ENCODE measurements at regions not wholly inside any gene's neighbourhood (a gene's known extent, or its start where the extent isn't known, plus 50 kb on each side); places are given as distances from the start of the nearest gene placed in this dataset.
A peak's percentile ranks its signal among the peaks of the same experiment; 100 is the strongest.

- Histone ChIP-seq H3K18ac (ENCODE audit: low read length) (no peak overlapping the region), H3K9me3 (replicated peaks in 1 of 2; ENCODE audit: control insufficient read depth in 2 of 2, insufficient read depth in 1 of 2, low read depth in 1 of 2, low read length in 2 of 2) (no peaks in the 10 kb centered on the region), H3K36me3 (replicated peaks in 1 of 2; ENCODE audit: control insufficient read depth in 2 of 2, insufficient read depth in 2 of 2, low read length in 2 of 2) (no peaks in the 10 kb centered on the region), H2AK5ac (ENCODE audit: low read depth, low read length) (no peak overlapping the region), H3K79me1 (ENCODE audit: low read depth, low read length) (no peaks in the 10 kb centered on the region), H3K4me3 (ENCODE audit: low read length in 2 of 2) (no peak overlapping the region), H2AFZ (ENCODE audit: low read length) (no peak overlapping the region), H3K4ac (ENCODE audit: low read length) (no peak overlapping the region), H4K91ac (ENCODE audit: low read depth, low read length, poor library complexity) (no peak overlapping the region), H3K23ac (ENCODE audit: low read depth, low read length, poor library complexity) (no peak overlapping the region), H3K4me2 (ENCODE audit: insufficient read depth, low read length, poor library complexity, severe bottlenecking) (no peak overlapping the region), H3K27ac (replicated peaks; ENCODE audit: low read length) (no peak overlapping the region), H3K4me1 (ENCODE audit: control insufficient read depth in 2 of 2, insufficient read depth in 1 of 2, low read depth in 1 of 2, low read length in 2 of 2) (peaks cover 10 to 12% of the 10 kb centered on the region in 2 donors), H3K14ac (ENCODE audit: low read length) (no peak overlapping the region), H2BK5ac (ENCODE audit: low read length) (no peak overlapping the region), H2BK12ac (ENCODE audit: low read length) (no peak overlapping the region), H2BK120ac (ENCODE audit: low read depth, low read length) (no peak overlapping the region), H4K8ac (ENCODE audit: low read depth, low read length) (no peak overlapping the region), H3K27me3 (ENCODE audit: control insufficient read depth in 3 of 3, insufficient read depth in 3 of 3, low read depth in 1 of 3, low read length in 3 of 3) (peaks cover 0 to 3% (median 0%) of the 10 kb centered on the region in 3 experiments), H2BK15ac (ENCODE audit: low read length) (no peak overlapping the region), H3K9ac (ENCODE audit: low read depth, low read length, poor library complexity) (no peak overlapping the region)
- no CpG with 5 or more reads among the region's 3 CpGs for WGBS, 2 donors (ENCODE audit: extremely low coverage in 2 of 2, insufficient read length in 2 of 2, insufficient replicate concordance in 1 of 2)
- no peak for DNase-seq (ENCODE audit: low spot score)
Observed at GRCh38 chr9:81814794-81815464, 113.3 kb upstream of the SPATA31D4 start.

GRCh38 chr9:81815781-81816180 is 112.4 kb upstream of the SPATA31D4 start:
- Histone ChIP-seq H3K14ac (ENCODE audit: low read length) (no peak overlapping the region), H3K9me3 (replicated peaks in 1 of 2; ENCODE audit: control insufficient read depth in 2 of 2, insufficient read depth in 1 of 2, low read depth in 1 of 2, low read length in 2 of 2) (no peaks in the 10 kb centered on the region), H2BK120ac (ENCODE audit: low read depth, low read length) (no peak overlapping the region), H3K36me3 (replicated peaks in 1 of 2; ENCODE audit: control insufficient read depth in 2 of 2, insufficient read depth in 2 of 2, low read length in 2 of 2) (no peaks in the 10 kb centered on the region), H3K18ac (ENCODE audit: low read length) (no peak overlapping the region), H2BK15ac (ENCODE audit: low read length) (no peak overlapping the region), H2AFZ (ENCODE audit: low read length) (no peak overlapping the region), H3K4me1 (ENCODE audit: control insufficient read depth in 2 of 2, insufficient read depth in 1 of 2, low read depth in 1 of 2, low read length in 2 of 2) (peaks cover 14 to 18% of the 10 kb centered on the region in 2 donors), H3K27ac (replicated peaks; ENCODE audit: low read length) (no peak overlapping the region), H3K4me3 (ENCODE audit: low read length in 2 of 2) (no peak overlapping the region), H3K79me1 (ENCODE audit: low read depth, low read length) (no peaks in the 10 kb centered on the region), H3K27me3 (ENCODE audit: control insufficient read depth in 3 of 3, insufficient read depth in 3 of 3, low read depth in 1 of 3, low read length in 3 of 3) (peaks cover 0 to 3% (median 0%) of the 10 kb centered on the region in 3 experiments), H3K4ac (ENCODE audit: low read length) (no peak overlapping the region), H3K9ac (ENCODE audit: low read depth, low read length, poor library complexity) (no peak overlapping the region), H2AK5ac (ENCODE audit: low read depth, low read length) (no peak overlapping the region), H3K4me2 (ENCODE audit: insufficient read depth, low read length, poor library complexity, severe bottlenecking) (no peak overlapping the region), H4K8ac (ENCODE audit: low read depth, low read length) (no peak overlapping the region), H4K91ac (ENCODE audit: low read depth, low read length, poor library complexity) (no peak overlapping the region), H2BK12ac (ENCODE audit: low read length) (no peak overlapping the region), H2BK5ac (ENCODE audit: low read length) (no peak overlapping the region), H3K23ac (ENCODE audit: low read depth, low read length, poor library complexity) (no peak overlapping the region)
- no CpG with 5 or more reads among the region's 3 CpGs for WGBS, 2 donors (ENCODE audit: extremely low coverage in 2 of 2, insufficient read length in 2 of 2, insufficient replicate concordance in 1 of 2)
- DNase-seq (ENCODE audit: low spot score) = no peak

- no peak overlapping the region for H2BK15ac ChIP-seq (ENCODE audit: low read length)
- H3K14ac ChIP-seq (ENCODE audit: low read length) = no peak overlapping the region
- no peak overlapping the region for H2AK5ac ChIP-seq (ENCODE audit: low read depth, low read length)
- H4K91ac ChIP-seq (ENCODE audit: low read depth, low read length, poor library complexity) = no peak overlapping the region
- H4K8ac ChIP-seq (ENCODE audit: low read depth, low read length) = no peak overlapping the region
- H2BK120ac ChIP-seq (ENCODE audit: low read depth, low read length) = no peak overlapping the region
- H3K79me1 ChIP-seq (ENCODE audit: low read depth, low read length) = no peaks in the 10 kb centered on the region
- H3K4me3 ChIP-seq (ENCODE audit: low read length in 2 of 2) = no peak overlapping the region
- no peaks in the 10 kb centered on the region for H3K36me3 ChIP-seq (replicated peaks in 1 of 2; ENCODE audit: control insufficient read depth in 2 of 2, insufficient read depth in 2 of 2, low read length in 2 of 2)
- DNase-seq (ENCODE audit: low spot score) = no peak
- no peaks in the 10 kb centered on the region for H3K9me3 ChIP-seq (replicated peaks in 1 of 2; ENCODE audit: control insufficient read depth in 2 of 2, insufficient read depth in 1 of 2, low read depth in 1 of 2, low read length in 2 of 2)
- no peak overlapping the region for H3K4me2 ChIP-seq (ENCODE audit: insufficient read depth, low read length, poor library complexity, severe bottlenecking)
- H3K27me3 ChIP-seq (ENCODE audit: control insufficient read depth in 3 of 3, insufficient read depth in 3 of 3, low read depth in 1 of 3, low read length in 3 of 3) = peaks cover 0 to under 1% (median 0%) of the 10 kb centered on the region in 3 experiments
- no peak overlapping the region for H3K18ac ChIP-seq (ENCODE audit: low read length)
- no peak overlapping the region for H2BK5ac ChIP-seq (ENCODE audit: low read length)
- H3K27ac ChIP-seq (replicated peaks; ENCODE audit: low read length) = no peak overlapping the region
- H3K4me1 ChIP-seq (ENCODE audit: control insufficient read depth in 2 of 2, insufficient read depth in 1 of 2, low read depth in 1 of 2, low read length in 2 of 2) = peaks cover 18 to 22% of the 10 kb centered on the region in 2 donors
- no CpG with 5 or more reads among the region's 7 CpGs for WGBS, 2 donors (ENCODE audit: extremely low coverage in 2 of 2, insufficient read length in 2 of 2, insufficient replicate concordance in 1 of 2)
- no peak overlapping the region for H3K9ac ChIP-seq (ENCODE audit: low read depth, low read length, poor library complexity)
- H3K4ac ChIP-seq (ENCODE audit: low read length) = no peak overlapping the region
- H2AFZ ChIP-seq (ENCODE audit: low read length) = no peak overlapping the region
- H3K23ac ChIP-seq (ENCODE audit: low read depth, low read length, poor library complexity) = no peak overlapping the region
- H2BK12ac ChIP-seq (ENCODE audit: low read length) = no peak overlapping the region
Observed at GRCh38 chr9:81819155-81819554, 109.1 kb upstream of the SPATA31D4 start.

GRCh38 chr9:81819859-81820546 is 108.2 kb upstream of the SPATA31D4 start:
- Histone ChIP-seq H2AK5ac (ENCODE audit: low read depth, low read length) (no peak overlapping the region), H3K18ac (ENCODE audit: low read length) (no peak overlapping the region), H3K4ac (ENCODE audit: low read length) (no peak overlapping the region), H3K9me3 (replicated peaks in 1 of 2; ENCODE audit: control insufficient read depth in 2 of 2, insufficient read depth in 1 of 2, low read depth in 1 of 2, low read length in 2 of 2) (no peaks in the 10 kb centered on the region), H4K91ac (ENCODE audit: low read depth, low read length, poor library complexity) (no peak overlapping the region), H2BK5ac (ENCODE audit: low read length) (no peak overlapping the region), H3K36me3 (replicated peaks in 1 of 2; ENCODE audit: control insufficient read depth in 2 of 2, insufficient read depth in 2 of 2, low read length in 2 of 2) (no peaks in the 10 kb centered on the region), H3K4me2 (ENCODE audit: insufficient read depth, low read length, poor library complexity, severe bottlenecking) (no peak overlapping the region), H3K79me1 (ENCODE audit: low read depth, low read length) (no peaks in the 10 kb centered on the region), H3K4me1 (ENCODE audit: control insufficient read depth in 2 of 2, insufficient read depth in 1 of 2, low read depth in 1 of 2, low read length in 2 of 2) (peaks cover 18 to 22% of the 10 kb centered on the region in 2 donors), H4K8ac (ENCODE audit: low read depth, low read length) (no peak overlapping the region), H3K4me3 (ENCODE audit: low read length in 2 of 2) (no peak overlapping the region), H3K27ac (replicated peaks; ENCODE audit: low read length) (peak overlapping the region; percentile 32), H2BK12ac (ENCODE audit: low read length) (no peak overlapping the region), H3K23ac (ENCODE audit: low read depth, low read length, poor library complexity) (no peak overlapping the region), H3K14ac (ENCODE audit: low read length) (no peak overlapping the region), H2BK120ac (ENCODE audit: low read depth, low read length) (no peak overlapping the region), H3K27me3 (ENCODE audit: control insufficient read depth in 3 of 3, insufficient read depth in 3 of 3, low read depth in 1 of 3, low read length in 3 of 3) (no peaks in the 10 kb centered on the region), H2BK15ac (ENCODE audit: low read length) (no peak overlapping the region), H3K9ac (ENCODE audit: low read depth, low read length, poor library complexity) (no peak overlapping the region), H2AFZ (ENCODE audit: low read length) (peak overlapping the region; percentile 54)
- WGBS, 2 donors (ENCODE audit: extremely low coverage in 2 of 2, insufficient read length in 2 of 2, insufficient replicate concordance in 1 of 2) = no CpG with 5 or more reads among the region's 8 CpGs
- peak; percentile 32 for DNase-seq (ENCODE audit: low spot score)
